Osteocyte (in vitro differentiated cells): ENCODE measurements at regions not wholly inside any gene's neighbourhood (a gene's known extent, or its start where the extent isn't known, plus 50 kb on each side); places are given as distances from the start of the nearest gene placed in this dataset.

ENCODE experiments used
- DNase-seq: peaks from one replicate; pipeline ENCODE4 v3.0.0; 2021; ENCODE audit warnings: mixed read lengths; ENCODE audit not compliant: unreplicated experiment; ENCODE audit errors: extremely low spot score
- H3K27ac Mint-ChIP-seq: one replicate; pipeline ENCODE4 v1.8.0; 2021; ENCODE audit warnings: mild to moderate bottlenecking, mixed read lengths; ENCODE audit not compliant: unreplicated experiment
- H3K27me3 Mint-ChIP-seq: one replicate; pipeline ENCODE4 v1.8.0; 2021; ENCODE audit warnings: mixed read lengths; ENCODE audit not compliant: unreplicated experiment
- H3K36me3 Mint-ChIP-seq: one replicate; pipeline ENCODE4 v1.8.0; 2021; ENCODE audit warnings: mixed read lengths; ENCODE audit not compliant: unreplicated experiment
- H3K4me1 Mint-ChIP-seq: one replicate; pipeline ENCODE4 v1.8.0; 2021; ENCODE audit warnings: mixed read lengths; ENCODE audit not compliant: unreplicated experiment
- H3K4me3 Mint-ChIP-seq: one replicate; pipeline ENCODE4 v1.8.0; 2021; ENCODE audit warnings: mild to moderate bottlenecking, moderate library complexity, mixed read lengths; ENCODE audit not compliant: unreplicated experiment
- H3K9me3 Mint-ChIP-seq: one replicate; pipeline ENCODE4 v1.8.0; 2021; ENCODE audit warnings: mixed read lengths; ENCODE audit not compliant: unreplicated experiment
- CTCF ChIP-seq: fragments of 200-600 bp; sonication (generic); IDR thresholded peaks from 2 replicates; pipeline ENCODE4 v1.5.0; 2021; ENCODE audit warnings: antibody characterized with exemption, mild to moderate bottlenecking, moderate library complexity

- no peak for DNase-seq
- no peaks in the 10 kb centered on the region for H3K36me3 Mint-ChIP-seq
- TF ChIP-seq CTCF, result no peak
- peaks cover 62% of the 10 kb centered on the region for H3K27me3 Mint-ChIP-seq
- H3K4me3 Mint-ChIP-seq, result no peak overlapping the region
- no peaks in the 10 kb centered on the region for H3K4me1 Mint-ChIP-seq
- H3K9me3 Mint-ChIP-seq, result no peaks in the 10 kb centered on the region
- H3K27ac Mint-ChIP-seq, result no peak overlapping the region
These were observed 128.9 kb downstream of the MRM1 start for GRCh38 chr17:36730095-36730808.

- H3K27ac Mint-ChIP-seq, result no peak overlapping the region
- TF ChIP-seq CTCF, result no peak
- H3K9me3 Mint-ChIP-seq, result no peaks in the 10 kb centered on the region
- no peaks in the 10 kb centered on the region for H3K4me1 Mint-ChIP-seq
- H3K36me3 Mint-ChIP-seq, result no peaks in the 10 kb centered on the region
- no peak overlapping the region for H3K4me3 Mint-ChIP-seq
- DNase-seq, result no peak
- peaks cover 61% of the 10 kb centered on the region for H3K27me3 Mint-ChIP-seq
These were observed 129.6 kb downstream of the MRM1 start for GRCh38 chr17:36730857-36731490.

- no peak for DNase-seq
These were observed 130.4 kb downstream of the MRM1 start for GRCh38 chr17:36731811-36732210.

GRCh38 chr17:36732351-36732750 is 131.0 kb downstream of the MRM1 start:
- H3K27me3 Mint-ChIP-seq, result peaks cover 57% of the 10 kb centered on the region
- no peaks in the 10 kb centered on the region for H3K9me3 Mint-ChIP-seq
- no peaks in the 10 kb centered on the region for H3K4me1 Mint-ChIP-seq
- no peak overlapping the region for H3K27ac Mint-ChIP-seq
- TF ChIP-seq CTCF, result no peak
- DNase-seq, result no peak
- H3K4me3 Mint-ChIP-seq, result no peak overlapping the region
- H3K36me3 Mint-ChIP-seq, result no peaks in the 10 kb centered on the region

More at GRCh38 chr17:36731811-36732210, 130.4 kb downstream of the MRM1 start:
- no peaks in the 10 kb centered on the region for H3K36me3 Mint-ChIP-seq
- no peak for TF ChIP-seq CTCF
- no peaks in the 10 kb centered on the region for H3K4me1 Mint-ChIP-seq
- H3K9me3 Mint-ChIP-seq, result no peaks in the 10 kb centered on the region
- H3K27ac Mint-ChIP-seq, result no peak overlapping the region
- H3K4me3 Mint-ChIP-seq, result no peak overlapping the region
- peaks cover 57% of the 10 kb centered on the region for H3K27me3 Mint-ChIP-seq

- Mint-ChIP-seq H3K36me3 (no peaks in the 10 kb centered on the region), H3K4me3 (no peak overlapping the region), H3K27ac (no peak overlapping the region), H3K27me3 (peaks cover 45% of the 10 kb centered on the region), H3K4me1 (no peaks in the 10 kb centered on the region), H3K9me3 (no peaks in the 10 kb centered on the region)
- no peak for DNase-seq
- no peak for TF ChIP-seq CTCF
These were observed 135.1 kb downstream of the MRM1 start for GRCh38 chr17:36736201-36737156.
